HG03175 (cell line): ENCODE measurements at regions not wholly inside any gene's neighbourhood (a gene's known extent, or its start where the extent isn't known, plus 50 kb on each side); places are given as distances from the start of the nearest gene placed in this dataset.

Experiments used
- ATAC-seq: cut with Tn5 transposase; IDR thresholded peaks from one replicate; pipeline ENCODE4 v1.9.1; 2021; ENCODE audit warnings: mild to moderate bottlenecking, moderate library complexity; ENCODE audit not compliant: unreplicated experiment

DNA sequence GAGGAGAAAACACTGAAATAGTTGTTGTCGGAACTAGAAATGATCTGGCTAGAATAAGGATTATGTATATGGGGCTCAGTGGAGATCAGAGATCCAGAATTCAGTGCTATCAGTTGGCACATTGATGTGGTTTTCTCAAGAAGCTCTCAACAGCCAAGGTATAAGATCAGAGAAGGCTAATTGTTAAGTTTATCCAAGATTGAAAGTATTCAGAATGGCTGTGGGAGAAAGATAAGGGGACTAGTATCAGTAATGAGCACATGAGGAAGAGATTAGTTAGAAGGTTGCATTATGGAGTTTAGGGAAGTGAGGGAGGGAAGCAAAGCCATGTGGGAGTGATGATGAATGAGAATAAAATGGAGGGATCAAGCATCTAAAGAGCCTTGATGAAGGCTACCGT, 128.1 kb upstream of the MIS18BP1 start:
- no peak for ATAC-seq

DNA sequence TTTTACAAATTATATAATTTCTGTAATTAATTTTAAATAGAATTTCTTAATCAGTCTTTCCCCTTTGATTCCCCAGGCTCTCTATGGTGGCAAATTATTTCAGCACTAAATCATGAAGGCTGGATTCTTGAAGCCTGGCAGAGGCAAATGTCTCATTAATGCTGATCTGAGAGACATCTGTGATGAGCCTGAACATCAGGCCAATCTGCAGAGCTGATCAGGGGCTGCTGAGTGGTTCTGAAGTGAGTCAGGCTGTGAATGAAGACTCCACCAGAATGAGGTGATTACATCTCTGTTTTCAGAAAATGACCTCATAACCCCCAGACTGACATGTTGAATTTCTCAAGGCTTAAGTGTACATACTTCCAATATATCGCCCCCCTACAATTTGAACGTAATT, 124.2 kb upstream of the MIS18BP1 start:
- no peak for ATAC-seq

DNA sequence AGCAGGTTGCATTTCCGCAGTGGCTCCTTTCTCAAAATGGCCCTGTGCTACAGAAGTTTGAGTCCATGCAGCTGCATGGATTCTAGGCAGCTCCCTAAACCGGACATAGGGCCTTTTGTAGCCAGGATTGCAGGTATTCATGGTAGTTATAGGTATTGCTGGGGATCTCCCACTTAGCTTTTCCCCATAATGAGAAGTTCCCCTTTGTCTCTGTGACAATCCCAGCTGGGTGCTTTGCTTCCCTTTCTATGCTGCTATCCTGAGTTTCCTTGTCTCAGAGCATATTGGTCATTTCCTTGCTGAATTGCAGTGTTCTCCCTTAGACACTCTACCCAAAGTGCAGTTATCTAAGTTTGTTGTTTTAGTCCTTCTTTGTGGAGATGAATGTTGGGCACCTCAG, 120.9 kb upstream of the MIS18BP1 start:
- ATAC-seq = no peak

DNA sequence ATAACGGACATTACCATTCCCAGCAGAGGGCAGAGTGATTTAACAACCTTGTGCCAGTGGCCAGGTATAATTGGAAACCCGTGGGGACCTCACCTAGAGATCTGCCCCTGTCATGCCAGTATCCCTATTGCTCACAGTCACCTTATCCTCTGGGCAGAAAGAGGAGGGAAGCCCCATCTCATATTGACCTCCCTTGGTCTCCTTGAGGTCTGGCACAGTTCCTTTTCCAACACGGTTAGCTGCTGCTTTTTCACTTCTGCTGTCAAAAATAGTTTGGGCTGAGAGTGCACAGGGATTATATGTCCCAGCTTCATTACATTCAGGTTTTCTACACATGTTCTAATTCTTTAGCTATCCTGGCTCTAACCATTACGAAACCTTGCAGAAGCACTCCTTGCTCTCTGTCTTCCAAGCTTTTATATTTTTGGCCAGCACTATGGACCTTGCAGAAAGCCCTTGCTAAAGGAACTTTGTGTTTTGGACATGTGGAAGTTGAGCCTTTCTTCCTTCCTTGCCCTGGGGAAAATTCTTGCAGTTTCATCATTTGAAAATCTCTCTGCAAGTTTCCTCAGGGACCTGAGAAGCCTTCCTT, 111.7 kb upstream of the MIS18BP1 start:
- ATAC-seq = no peak

DNA sequence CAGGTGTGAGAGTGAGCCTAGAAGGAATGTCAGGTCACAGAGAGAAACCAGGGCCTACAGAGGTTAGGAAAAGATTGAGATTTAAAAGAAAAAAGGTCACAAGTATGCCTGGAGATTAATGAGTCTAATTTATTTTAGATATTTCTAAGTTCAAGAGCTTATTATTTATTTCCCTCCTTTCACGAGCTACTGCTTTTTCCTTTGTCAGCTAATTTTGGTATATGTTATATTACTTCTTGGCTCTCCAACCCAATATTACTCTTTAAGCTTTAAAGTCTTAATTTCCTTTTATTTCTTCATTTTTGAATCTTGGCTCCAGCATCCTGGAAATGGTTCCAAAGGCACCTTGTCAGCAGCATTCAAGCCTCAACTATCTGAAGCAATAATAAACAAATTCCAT, 109.5 kb upstream of the MIS18BP1 start:
- ATAC-seq = no peak

DNA sequence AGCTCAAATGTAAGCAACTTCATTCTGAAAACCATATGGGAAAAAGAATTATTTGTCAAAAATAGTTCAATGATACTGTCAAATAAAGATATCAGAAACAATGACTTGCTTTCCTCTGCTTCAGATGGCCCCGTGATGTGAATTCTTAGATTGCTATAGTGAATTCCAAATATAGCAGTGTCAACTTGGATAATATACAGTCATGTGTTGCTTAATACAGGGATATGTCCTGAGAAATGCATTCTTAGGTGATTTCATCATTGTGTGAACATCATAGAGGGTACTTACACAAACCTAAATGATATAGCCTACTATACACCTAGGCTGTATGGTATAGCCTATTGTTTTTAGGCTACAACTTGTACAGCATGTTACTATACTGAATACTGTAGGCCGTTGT, 108.7 kb upstream of the MIS18BP1 start:
- ATAC-seq = no peak

DNA sequence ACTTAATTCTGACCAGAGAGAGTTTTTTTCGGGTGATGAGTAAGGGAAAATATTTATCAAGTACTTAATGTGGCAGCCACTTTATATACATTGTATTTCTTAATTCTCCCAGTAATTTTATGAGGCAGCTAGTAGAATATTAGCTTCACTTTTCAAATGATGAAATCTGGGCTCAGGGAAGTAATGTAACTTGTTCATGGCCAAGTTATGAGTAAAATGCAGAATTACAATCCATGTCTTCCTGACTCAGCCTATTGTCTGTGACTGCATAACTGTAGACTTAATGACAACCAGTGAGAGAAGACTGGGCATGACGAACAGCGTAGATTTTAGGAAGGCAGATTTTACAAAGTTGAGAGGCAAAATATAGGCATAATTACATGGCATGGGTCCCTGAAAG, 106.7 kb upstream of the MIS18BP1 start:
- ATAC-seq = no peak

DNA sequence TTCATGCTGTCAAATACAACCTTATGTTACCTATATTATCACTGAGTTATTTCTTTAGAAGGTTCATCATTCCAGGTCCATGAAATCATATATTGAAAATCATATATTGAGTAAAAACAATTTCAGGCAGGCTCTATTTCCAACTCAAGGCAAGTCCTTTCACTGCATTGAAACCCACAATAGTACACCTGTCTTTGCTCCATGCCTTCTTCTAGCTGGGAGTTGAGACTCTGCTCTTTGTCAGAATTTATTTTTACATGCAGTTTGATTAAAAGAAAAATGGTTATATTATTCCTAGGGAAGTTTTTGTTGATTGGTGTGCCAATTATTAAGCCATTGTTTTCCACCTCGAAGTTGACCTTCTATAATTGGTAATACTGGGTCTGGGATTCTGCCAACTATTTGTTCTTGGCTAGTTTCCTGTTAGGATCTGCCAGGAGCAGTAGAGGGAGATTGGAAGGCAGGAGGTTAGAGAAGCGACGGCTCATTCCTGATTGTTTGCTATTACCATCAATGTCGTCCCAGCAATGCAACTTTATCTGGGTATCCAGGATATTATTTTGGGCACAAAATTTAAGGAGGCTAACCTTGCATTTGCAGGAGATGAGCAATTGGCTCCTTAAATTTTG, 79.5 kb upstream of the MIS18BP1 start:
- ATAC-seq = no peak

DNA sequence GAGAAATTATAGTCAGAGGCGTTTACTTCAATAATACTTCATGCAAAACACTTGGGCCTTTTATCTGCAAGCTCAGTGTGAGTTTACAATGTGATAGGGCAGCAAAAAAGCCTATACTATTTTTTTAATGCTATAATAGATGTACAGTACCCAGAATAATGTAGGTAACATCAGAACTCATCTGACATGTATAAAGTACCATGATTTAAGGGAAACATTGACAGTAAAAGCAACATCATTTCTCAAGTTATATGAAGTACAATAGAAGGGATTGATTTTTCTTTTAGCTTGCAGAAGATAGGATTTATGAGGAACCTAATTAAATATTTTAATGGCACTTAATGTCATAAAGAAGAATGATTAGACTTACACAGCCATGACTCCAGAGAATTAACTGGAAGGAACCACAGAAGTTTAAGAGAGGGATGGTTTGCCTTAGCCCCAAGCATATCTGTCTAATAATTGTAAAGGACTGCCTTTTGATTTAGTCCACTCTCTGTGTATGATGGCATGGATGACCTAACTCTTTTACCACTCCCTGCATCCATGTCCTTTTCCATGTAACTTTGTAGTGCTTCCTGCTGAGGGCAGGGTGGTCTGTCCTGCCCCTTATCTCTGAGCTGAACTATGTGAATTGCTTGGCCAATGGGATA, 55.9 kb upstream of the MIS18BP1 start:
- no peak for ATAC-seq
